HCT116 (cell line): ENCODE measurements at regions not wholly inside any gene's neighbourhood (a gene's known extent, or its start where the extent isn't known, plus 50 kb on each side); places are given as distances from the start of the nearest gene placed in this dataset.

Experiments
- CEBPB ChIP-seq: IDR thresholded peaks from 2 replicates; pipeline ENCODE4 v1.6.1; 2012; ENCODE audit warnings: low read depth
- CTCF ChIP-seq, 3 experiments: fragments of 200-600 bp in 1 of 3; sonication (generic) in 1 of 3; IDR thresholded peaks in 2 of 3; conservative IDR thresholded peaks in 1 of 3; 2 replicates each; pipeline ENCODE4 v1.5.1; 2012 to 2017; ENCODE audit warnings: low read depth in 2 of 3, low read length in 2 of 3, antibody characterized with exemption in 1 of 3, borderline replicate concordance in 1 of 3, control low read depth in 1 of 3, mild to moderate bottlenecking in 1 of 3, mixed read lengths in 1 of 3, mixed run types in 1 of 3, moderate library complexity in 1 of 3; ENCODE audit not compliant: insufficient read depth in 1 of 3
- EZH2 ChIP-seq: fragments of 200-600 bp; sonication (generic); IDR thresholded peaks from 2 replicates; pipeline ENCODE4 v1.6.1; 2017; ENCODE audit warnings: antibody characterized with exemption, mixed run types
- EZH2phosphoT487 ChIP-seq: fragments of 200-600 bp; IDR thresholded peaks from 2 replicates; pipeline ENCODE4 v1.6.1; 2018; ENCODE audit warnings: antibody characterized with exemption, borderline replicate concordance
- JUND ChIP-seq: IDR thresholded peaks from 2 replicates; pipeline ENCODE4 v1.6.1; 2012
- MAX ChIP-seq: IDR thresholded peaks from 2 replicates; pipeline ENCODE4 v1.6.1; 2012
- POLR2A ChIP-seq: IDR thresholded peaks from 2 replicates; pipeline ENCODE4 v1.7.0; 2011; ENCODE audit warnings: borderline replicate concordance; ENCODE audit not compliant: insufficient read depth, insufficient read length; ENCODE audit errors: extremely low read depth
- POLR2AphosphoS5 ChIP-seq: IDR thresholded peaks from 2 replicates; pipeline ENCODE4 v1.6.1; 2011; ENCODE audit warnings: mild to moderate bottlenecking, low read depth, low read length, moderate library complexity
- SP1 ChIP-seq: IDR thresholded peaks from 2 replicates; pipeline ENCODE4 v1.6.1; 2012; ENCODE audit warnings: low read depth
- YY1 ChIP-seq: IDR thresholded peaks from 2 replicates; pipeline ENCODE4 v1.6.1; 2011; ENCODE audit warnings: low read length, low read depth, moderate library complexity, mild to moderate bottlenecking; ENCODE audit not compliant: insufficient replicate concordance; ENCODE audit errors: extremely low read depth
- ZFX ChIP-seq: fragments of 450-650 bp; IDR thresholded peaks from 2 replicates; pipeline ENCODE4 v1.6.1; 2017
- TF ChIP-seq, protein P1 (sequence below): IDR thresholded peaks from 2 replicates; pipeline ENCODE4 v1.6.1; 2011; ENCODE audit warnings: mild to moderate bottlenecking, low read length, moderate library complexity; ENCODE audit not compliant: insufficient replicate concordance; ENCODE audit errors: extremely low read depth

GRCh38 chr14:86574778-86575129, 1044.8 kb downstream of the FLRT2 start:
- TF ChIP-seq CTCF (IDR thresholded peaks at IDR 0.05 in 2 of 3, conservative IDR thresholded peaks at IDR 0.05 in 1 of 3; ENCODE audit: borderline replicate concordance in 1 of 3, insufficient read depth in 1 of 3, low read depth in 2 of 3, low read length in 2 of 3) (no peak), EZH2 (no peak), POLR2AphosphoS5 (no peak), EZH2phosphoT487 (no peak), POLR2A (no peak), SP1 (no peak), MAX (no peak), CEBPB (no peak), ZFX (no peak), JUND (no peak), YY1 (no peak)
- TF ChIP-seq, protein P1, sequence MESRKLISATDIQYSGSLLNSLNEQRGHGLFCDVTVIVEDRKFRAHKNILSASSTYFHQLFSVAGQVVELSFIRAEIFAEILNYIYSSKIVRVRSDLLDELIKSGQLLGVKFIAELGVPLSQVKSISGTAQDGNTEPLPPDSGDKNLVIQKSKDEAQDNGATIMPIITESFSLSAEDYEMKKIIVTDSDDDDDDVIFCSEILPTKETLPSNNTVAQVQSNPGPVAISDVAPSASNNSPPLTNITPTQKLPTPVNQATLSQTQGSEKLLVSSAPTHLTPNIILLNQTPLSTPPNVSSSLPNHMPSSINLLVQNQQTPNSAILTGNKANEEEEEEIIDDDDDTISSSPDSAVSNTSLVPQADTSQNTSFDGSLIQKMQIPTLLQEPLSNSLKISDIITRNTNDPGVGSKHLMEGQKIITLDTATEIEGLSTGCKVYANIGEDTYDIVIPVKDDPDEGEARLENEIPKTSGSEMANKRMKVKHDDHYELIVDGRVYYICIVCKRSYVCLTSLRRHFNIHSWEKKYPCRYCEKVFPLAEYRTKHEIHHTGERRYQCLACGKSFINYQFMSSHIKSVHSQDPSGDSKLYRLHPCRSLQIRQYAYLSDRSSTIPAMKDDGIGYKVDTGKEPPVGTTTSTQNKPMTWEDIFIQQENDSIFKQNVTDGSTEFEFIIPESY = no peak
